ENCODE measurements at regions not wholly inside any gene's neighbourhood (a gene's known extent, or its start where the extent isn't known, plus 50 kb on each side); places are given as distances from the start of the nearest gene placed in this dataset.

DNA sequence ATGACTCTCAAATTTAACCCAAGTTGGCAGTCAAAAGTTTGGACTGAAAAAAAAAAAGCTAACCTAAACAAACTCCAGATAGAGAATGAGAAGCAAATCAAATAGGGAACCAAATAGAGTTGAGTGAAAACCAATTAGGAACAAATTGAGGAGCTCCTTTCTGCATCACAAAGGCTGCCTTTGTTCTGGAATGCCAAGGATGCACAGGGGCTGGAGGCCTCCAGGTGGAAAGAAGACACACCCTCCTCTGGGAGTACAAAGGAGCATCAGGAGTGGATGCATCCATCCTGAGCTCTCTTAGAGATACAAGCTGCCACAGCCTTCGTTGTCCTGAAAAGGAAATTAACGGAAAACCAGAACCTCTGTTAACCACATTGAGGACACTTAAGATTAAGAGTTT, 73.3 kb downstream of the MRGPRX1 start:
- no peaks in the 10 kb centered on the region for H3K79me1 ChIP-seq (ENCODE audit: low read depth, low read length)
- H3K4me2 ChIP-seq (ENCODE audit: insufficient read depth in 1 of 2, low read depth in 2 of 2, low read length in 2 of 2): peak overlapping the region; percentile 42 to 47
- H2AK5ac ChIP-seq (ENCODE audit: low read depth, low read length): no peak overlapping the region
- H3K4me3 ChIP-seq (ENCODE audit: extremely low read depth in 1 of 4, insufficient read depth in 2 of 4, low read depth in 3 of 4, low read length in 4 of 4): peak overlapping the region in 1 of 4 experiments; percentile 26; a peak in 1 of 8 replicates
- no peak overlapping the region for H4K5ac ChIP-seq (ENCODE audit: insufficient read length, low read depth, low read length)
- no peak overlapping the region for H3K14ac ChIP-seq (ENCODE audit: insufficient read length)
- no peak overlapping the region for H2BK20ac ChIP-seq (ENCODE audit: low read length)
- no peak overlapping the region for H3K4ac ChIP-seq (replicated peaks; ENCODE audit: insufficient read length, low read depth, low read length)
- no peaks in the 10 kb centered on the region for H3K23me2 ChIP-seq (ENCODE audit: low read depth, low read length)
- no peaks in the 10 kb centered on the region for H3K36me3 ChIP-seq (ENCODE audit: control insufficient read depth in 2 of 4, insufficient read depth in 4 of 4, low read length in 3 of 4)
- H2BK12ac ChIP-seq (ENCODE audit: low read depth, low read length): no peak overlapping the region
- H2BK15ac ChIP-seq (ENCODE audit: low read length): no peak overlapping the region
- H3K27me3 ChIP-seq (replicated peaks in 1 of 4; ENCODE audit: control insufficient read depth in 3 of 4, extremely low read depth in 1 of 4, insufficient read depth in 3 of 4, low read length in 3 of 4): no peaks in the 10 kb centered on the region
- H3K79me2 ChIP-seq (ENCODE audit: control insufficient read depth in 1 of 2, insufficient read depth in 2 of 2, low read length in 2 of 2): no peaks in the 10 kb centered on the region
- H4K91ac ChIP-seq (replicated peaks; ENCODE audit: insufficient read length, low read length): no peak overlapping the region
- peak overlapping the region; percentile 0; the same call in 1 of the 2 replicates for H3K27ac ChIP-seq (ENCODE audit: low read depth, low read length)
- no peak overlapping the region for H4K8ac ChIP-seq (ENCODE audit: extremely low read depth, insufficient read depth, low read length)
- CTCF ChIA-PET (ENCODE audit: partially characterized antibody): interaction anchor here (0.8 to 5.4 kb wide), 10 partner anchors 8 to 206 kb away, joined by 3 to 48 read pairs (median 6); no protein-coding TSS in a partner anchor
- H3K18ac ChIP-seq (ENCODE audit: extremely low read depth, low read length): peak overlapping the region; percentile 67; the same call in 1 of the 2 replicates
- FAIRE-seq (peak; percentile 81), DNase-seq (ENCODE audit: low read depth in 1 of 2, low spot score in 2 of 2) (peak in 1 of 2 experiments; percentile 46)
- POLR2A ChIA-PET (ENCODE audit: partially characterized antibody): interaction anchor here (0.6 to 1.0 kb wide), 3 partner anchors 13 to 1108 kb away, joined by 3 to 4 read pairs (median 4); no protein-coding TSS in a partner anchor
- H2BK5ac ChIP-seq (ENCODE audit: low read depth, low read length): no peak overlapping the region
- no peaks in the 10 kb centered on the region for H3K9me3 ChIP-seq (ENCODE audit: insufficient read depth in 2 of 2, low read depth in 1 of 2, low read length in 1 of 2)
- H2AFZ ChIP-seq (ENCODE audit: low read length): no peak overlapping the region
- H3K9ac ChIP-seq (replicated peaks in 1 of 4; ENCODE audit: extremely low read depth in 1 of 4, low read depth in 3 of 4, low read length in 3 of 4): no peak overlapping the region
- no peak overlapping the region for H3K23ac ChIP-seq (ENCODE audit: insufficient read length)
- 68% methylated on average over 2 of the region's 2 CpGs; no CpG with 5 or more reads in 1 of the 2 experiments for WGBS, 2 experiments (ENCODE audit: extremely low coverage in 1 of 2, insufficient coverage in 1 of 2, insufficient read length in 1 of 2, insufficient replicate concordance in 2 of 2, low coverage in 1 of 2, low lambda C conversion rate in 2 of 2, missing lambda C conversion rate in 1 of 2)
- H3K56ac ChIP-seq (replicated peaks; ENCODE audit: insufficient read length, low read depth, low read length): no peak overlapping the region
- no peaks in the 10 kb centered on the region for H4K20me1 ChIP-seq (replicated peaks in 1 of 2; ENCODE audit: control insufficient read depth in 1 of 2, insufficient read depth in 2 of 2, low read length in 2 of 2)
- peaks cover 0 to 12% (median 6%) of the 10 kb centered on the region in 4 experiments; a peak in 4 of 7 replicates for H3K4me1 ChIP-seq (replicated peaks in 1 of 4; ENCODE audit: control insufficient read depth in 3 of 4, insufficient read depth in 4 of 4, low read length in 3 of 4)
- no peak overlapping the region for H2BK120ac ChIP-seq (replicated peaks; ENCODE audit: low read depth, low read length)
- TF ChIP-seq SUZ12 (IDR thresholded peaks at IDR 0.05; ENCODE audit: low read length) (no peak), JUND (IDR thresholded peaks at IDR 0.05; ENCODE audit: low read length) (no peak), KDM4A (IDR thresholded peaks at IDR 0.05; ENCODE audit: low read depth, low read length, severe bottlenecking) (no peak), POU5F1 (IDR thresholded peaks at IDR 0.05; ENCODE audit: low read depth, low read length) (peak; percentile 90), POLR2AphosphoS5 (IDR thresholded peaks at IDR 0.05; ENCODE audit: low read depth, low read length) (no peak), JUN (IDR thresholded peaks at IDR 0.05; ENCODE audit: low read depth, low read length) (no peak), RBBP5 (IDR thresholded peaks at IDR 0.05; ENCODE audit: borderline replicate concordance, low read depth, low read length) (no peak), CTCF (IDR thresholded peaks at IDR 0.05; ENCODE audit: control extremely low read depth in 1 of 3, insufficient read depth in 1 of 3, low read depth in 1 of 3, low read length in 3 of 3) (no peak), EZH2 (IDR thresholded peaks at IDR 0.05; ENCODE audit: low read depth, low read length, severe bottlenecking) (no peak), SIRT6 (IDR thresholded peaks at IDR 0.05; ENCODE audit: low read length) (no peak), BCL11A (IDR thresholded peaks at IDR 0.05; ENCODE audit: low read depth in 2 of 2, low read length in 2 of 2) (peak in 1 of 2 experiments; percentile 39), EGR1 (IDR thresholded peaks at IDR 0.05; ENCODE audit: borderline replicate concordance, low read depth, low read length) (no peak)
